ENCODE measurements at regions not wholly inside any gene's neighbourhood (a gene's known extent, or its start where the extent isn't known, plus 50 kb on each side); places are given as distances from the start of the nearest gene placed in this dataset.

GRCh38 chr15:87681104-87681503, 575.4 kb downstream of the NTRK3 start:
- Histone ChIP-seq H3K27me3 (replicated peaks in 1 of 7) (no peaks in the 10 kb centered on the region), H3K36me3 (no peaks in the 10 kb centered on the region), H3K27ac (no peak overlapping the region), H3K4me1 (peaks cover 0 to 10% (median 0%) of the 10 kb centered on the region in 6 donors), H3K9me3 (peaks cover 0 to 30% (median 23%) of the 10 kb centered on the region in 8 donors), H3K4me3 (no peak overlapping the region)
- 53 to 75% (median 65%) methylated on average over 1 of the region's 1 CpG for WGBS, 5 donors
- TF ChIP-seq, protein P1, sequence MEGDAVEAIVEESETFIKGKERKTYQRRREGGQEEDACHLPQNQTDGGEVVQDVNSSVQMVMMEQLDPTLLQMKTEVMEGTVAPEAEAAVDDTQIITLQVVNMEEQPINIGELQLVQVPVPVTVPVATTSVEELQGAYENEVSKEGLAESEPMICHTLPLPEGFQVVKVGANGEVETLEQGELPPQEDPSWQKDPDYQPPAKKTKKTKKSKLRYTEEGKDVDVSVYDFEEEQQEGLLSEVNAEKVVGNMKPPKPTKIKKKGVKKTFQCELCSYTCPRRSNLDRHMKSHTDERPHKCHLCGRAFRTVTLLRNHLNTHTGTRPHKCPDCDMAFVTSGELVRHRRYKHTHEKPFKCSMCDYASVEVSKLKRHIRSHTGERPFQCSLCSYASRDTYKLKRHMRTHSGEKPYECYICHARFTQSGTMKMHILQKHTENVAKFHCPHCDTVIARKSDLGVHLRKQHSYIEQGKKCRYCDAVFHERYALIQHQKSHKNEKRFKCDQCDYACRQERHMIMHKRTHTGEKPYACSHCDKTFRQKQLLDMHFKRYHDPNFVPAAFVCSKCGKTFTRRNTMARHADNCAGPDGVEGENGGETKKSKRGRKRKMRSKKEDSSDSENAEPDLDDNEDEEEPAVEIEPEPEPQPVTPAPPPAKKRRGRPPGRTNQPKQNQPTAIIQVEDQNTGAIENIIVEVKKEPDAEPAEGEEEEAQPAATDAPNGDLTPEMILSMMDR (IDR thresholded peaks at IDR 0.05 in 8 of 11, conservative IDR thresholded peaks at IDR 0.05 in 3 of 11): no peak
- TF ChIP-seq POLR2AphosphoS5 (IDR thresholded peaks at IDR 0.05) (no peak), POLR2A (IDR thresholded peaks at IDR 0.05) (no peak)
- no peak for DNase-seq
- intact Hi-C loops (cut with DNase I; ENCODE audit: low total_unique reads): no loop called here

DNA sequence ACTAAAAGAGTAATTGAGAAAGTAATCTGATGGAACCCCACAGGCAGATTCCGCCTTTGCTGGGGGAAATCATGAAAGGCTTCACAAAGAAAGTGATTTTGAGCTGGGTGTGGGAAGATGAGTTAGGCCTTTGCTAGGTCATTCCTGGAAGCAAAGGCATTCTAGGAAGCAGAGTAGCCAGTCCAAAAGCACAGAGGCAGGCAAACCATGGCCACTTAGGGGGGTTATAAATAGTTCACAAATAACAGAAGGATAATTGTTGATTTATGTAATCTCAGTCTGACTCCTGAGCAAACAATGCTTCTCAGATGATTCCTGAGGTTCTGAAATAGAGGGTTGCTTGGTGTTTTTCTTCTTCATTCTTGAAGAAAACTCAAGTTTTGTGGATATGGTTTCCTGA, 576.3 kb downstream of the NTRK3 start:
- Histone ChIP-seq H3K27me3 (replicated peaks in 1 of 7) (no peaks in the 10 kb centered on the region), H3K4me1 (peaks cover 0 to 10% (median 0%) of the 10 kb centered on the region in 6 donors), H3K4me3 (no peak overlapping the region), H3K36me3 (no peaks in the 10 kb centered on the region), H3K9me3 (peaks cover 0 to 35% (median 30%) of the 10 kb centered on the region in 8 donors), H3K27ac (no peak overlapping the region)
- intact Hi-C loops (cut with DNase I; ENCODE audit: low total_unique reads): no loop called here
- DNase-seq: no peak
- 85 to 97% (median 95%) methylated on average over 1 of the region's 1 CpG for WGBS, 5 donors
- TF ChIP-seq POLR2AphosphoS5 (IDR thresholded peaks at IDR 0.05) (no peak), POLR2A (IDR thresholded peaks at IDR 0.05) (no peak)
- TF ChIP-seq, protein P1 (IDR thresholded peaks at IDR 0.05 in 8 of 11, conservative IDR thresholded peaks at IDR 0.05 in 3 of 11): no peak

DNA sequence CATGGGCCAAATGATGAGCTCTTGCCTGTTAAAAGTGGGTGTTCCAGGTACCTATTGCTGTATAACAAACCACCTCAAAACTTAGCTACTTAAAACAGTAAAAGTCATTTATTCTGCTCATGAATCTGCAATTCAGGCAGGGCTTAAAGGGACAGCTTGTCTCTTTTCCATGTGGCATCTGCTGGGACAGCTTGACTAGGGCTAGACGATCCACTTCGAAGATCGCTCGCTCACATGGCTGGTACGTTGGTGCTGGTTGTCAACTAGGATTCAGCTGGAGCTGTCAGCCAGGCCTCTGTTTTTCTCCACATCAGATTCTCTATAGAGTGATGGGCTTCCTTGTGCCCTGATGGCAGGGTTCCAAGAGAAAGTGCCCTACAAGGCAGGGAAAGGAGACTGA, 581.3 kb downstream of the NTRK3 start:
- no peak for DNase-seq
- H3K36me3 ChIP-seq: no peaks in the 10 kb centered on the region
- H3K9me3 ChIP-seq: peaks cover 0 to 34% (median 27%) of the 10 kb centered on the region in 8 donors
- TF ChIP-seq, protein P1 (IDR thresholded peaks at IDR 0.05 in 8 of 11, conservative IDR thresholded peaks at IDR 0.05 in 3 of 11): no peak
- TF ChIP-seq POLR2A (IDR thresholded peaks at IDR 0.05) (no peak), POLR2AphosphoS5 (IDR thresholded peaks at IDR 0.05) (no peak)
- intact Hi-C loops (cut with DNase I; ENCODE audit: low total_unique reads): loop anchor here (10.0 kb wide), 1 partner anchor 570 kb away; no protein-coding TSS in a partner anchor
- H3K27ac ChIP-seq: no peak overlapping the region
- 83 to 97% (median 96%) methylated on average over 5 of the region's 5 CpGs for WGBS, 5 donors
- peaks cover 0 to 6% (median 0%) of the 10 kb centered on the region in 6 donors for H3K4me1 ChIP-seq
- H3K4me3 ChIP-seq: no peak overlapping the region
- H3K27me3 ChIP-seq (replicated peaks in 1 of 7): no peaks in the 10 kb centered on the region

DNA sequence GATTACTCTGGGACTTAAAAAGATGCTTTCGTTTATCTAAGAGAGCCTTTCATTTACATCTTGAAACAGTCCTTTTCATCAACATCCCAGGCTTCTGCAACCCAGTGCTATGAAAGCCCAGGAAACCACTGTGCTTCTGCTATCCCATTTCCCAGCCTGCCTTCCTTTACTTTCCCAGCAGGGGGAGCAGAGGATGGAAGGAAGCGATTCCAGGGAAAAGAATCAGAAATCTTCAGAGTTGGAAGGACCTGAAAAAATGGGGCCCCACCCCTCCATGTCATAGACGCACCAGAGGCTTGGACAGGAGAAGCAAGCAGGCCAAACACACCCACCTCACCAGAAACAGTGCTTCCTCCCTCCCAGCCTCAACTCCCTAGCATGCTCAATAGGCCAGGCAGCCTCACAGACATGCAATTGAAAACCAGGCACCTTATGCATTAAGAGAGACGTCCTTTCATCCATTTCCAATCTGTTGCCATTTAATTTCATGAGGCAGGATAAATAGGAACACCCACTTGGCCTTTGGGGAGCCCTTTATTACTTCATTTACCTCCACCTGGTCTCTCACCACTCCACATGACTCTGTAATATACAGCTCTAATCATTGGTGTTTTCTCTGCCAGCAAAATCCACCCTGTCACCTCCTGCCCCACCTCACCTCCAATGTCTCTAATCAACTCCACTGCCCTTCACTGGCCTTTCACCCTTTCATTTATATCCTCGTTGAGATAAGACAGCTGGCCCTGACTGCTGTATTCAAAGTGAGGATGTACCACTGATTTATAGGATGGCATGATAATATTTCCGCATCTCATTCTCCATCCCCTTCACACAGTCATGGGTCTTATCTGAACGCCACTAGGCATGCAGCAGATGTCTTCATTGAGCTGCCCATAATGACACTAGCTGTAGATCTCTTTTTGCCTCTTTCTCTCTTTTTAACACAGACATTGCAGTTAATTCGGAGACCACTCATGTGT, 583.9 kb downstream of the NTRK3 start:
- Histone ChIP-seq H3K9me3 (peaks cover 0 to 41% (median 29%) of the 10 kb centered on the region in 8 donors), H3K27ac (no peak overlapping the region), H3K27me3 (replicated peaks in 1 of 7) (no peaks in the 10 kb centered on the region), H3K4me3 (no peak overlapping the region), H3K36me3 (no peaks in the 10 kb centered on the region), H3K4me1 (peaks cover 0 to 6% (median 0%) of the 10 kb centered on the region in 6 donors)
- TF ChIP-seq POLR2AphosphoS5 (IDR thresholded peaks at IDR 0.05): no peak
- TF ChIP-seq, protein P1 (IDR thresholded peaks at IDR 0.05 in 8 of 11, conservative IDR thresholded peaks at IDR 0.05 in 3 of 11): peak in 8 of 11 experiments; percentile 21 to 69 (median 56)
- TF ChIP-seq POLR2A (IDR thresholded peaks at IDR 0.05): no peak
- DNase-seq: no peak
- WGBS, 5 donors: 53 to 68% (median 60%) methylated on average over 8 of the region's 8 CpGs
- intact Hi-C loops (cut with DNase I; ENCODE audit: low total_unique reads): loop anchor here (10.0 kb wide), 1 partner anchor 572 kb away; no protein-coding TSS in a partner anchor
